ENCODE measurements at regions not wholly inside any gene's neighbourhood (a gene's known extent, or its start where the extent isn't known, plus 50 kb on each side); places are given as distances from the start of the nearest gene placed in this dataset.
"Not testable (repeated sequence)": the region's sequence is repeated elsewhere in the genome, so short reads cannot be mapped to it uniquely, and the experiment has no call there.

DNA sequence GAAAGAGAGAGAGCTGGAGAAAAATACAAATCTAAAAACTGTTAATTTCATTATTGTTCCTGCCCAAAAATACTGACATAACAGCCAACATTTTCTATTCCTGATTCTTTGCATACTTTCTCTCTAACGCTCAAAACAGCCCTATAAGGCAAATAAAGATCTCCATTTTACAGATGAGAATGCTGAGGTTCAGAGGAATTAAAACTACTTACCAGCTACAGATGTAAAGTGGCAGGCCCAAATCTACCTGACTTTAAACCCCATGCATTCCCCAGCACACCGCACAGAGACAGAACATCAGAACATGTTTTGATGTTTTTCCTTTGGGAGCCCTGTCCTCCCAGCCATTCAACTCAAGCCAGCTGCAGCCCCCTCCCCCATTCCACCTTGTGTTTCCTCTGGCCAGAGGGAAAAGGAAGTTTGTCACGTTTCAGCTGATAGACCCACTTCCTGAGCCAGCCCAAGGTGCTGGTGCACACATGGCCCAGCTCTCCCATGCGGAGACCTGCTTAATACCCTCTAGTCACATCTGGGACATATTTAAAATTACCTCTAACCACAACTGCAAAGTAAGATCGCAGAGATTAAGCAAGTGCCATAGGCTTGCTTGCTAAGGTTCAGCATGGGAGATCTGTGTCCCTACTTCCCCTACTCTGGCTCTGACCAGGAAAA is 133.1 kb upstream of the NFIA start:
- DNase-seq: no peak

- DNase-seq: no peak
Measured at GRCh38 chr1:60948486-60948885, 133.9 kb upstream of the NFIA start.

GRCh38 chr1:60947367-60947766 is 135.0 kb upstream of the NFIA start:
- DNase-seq: no peak

DNA sequence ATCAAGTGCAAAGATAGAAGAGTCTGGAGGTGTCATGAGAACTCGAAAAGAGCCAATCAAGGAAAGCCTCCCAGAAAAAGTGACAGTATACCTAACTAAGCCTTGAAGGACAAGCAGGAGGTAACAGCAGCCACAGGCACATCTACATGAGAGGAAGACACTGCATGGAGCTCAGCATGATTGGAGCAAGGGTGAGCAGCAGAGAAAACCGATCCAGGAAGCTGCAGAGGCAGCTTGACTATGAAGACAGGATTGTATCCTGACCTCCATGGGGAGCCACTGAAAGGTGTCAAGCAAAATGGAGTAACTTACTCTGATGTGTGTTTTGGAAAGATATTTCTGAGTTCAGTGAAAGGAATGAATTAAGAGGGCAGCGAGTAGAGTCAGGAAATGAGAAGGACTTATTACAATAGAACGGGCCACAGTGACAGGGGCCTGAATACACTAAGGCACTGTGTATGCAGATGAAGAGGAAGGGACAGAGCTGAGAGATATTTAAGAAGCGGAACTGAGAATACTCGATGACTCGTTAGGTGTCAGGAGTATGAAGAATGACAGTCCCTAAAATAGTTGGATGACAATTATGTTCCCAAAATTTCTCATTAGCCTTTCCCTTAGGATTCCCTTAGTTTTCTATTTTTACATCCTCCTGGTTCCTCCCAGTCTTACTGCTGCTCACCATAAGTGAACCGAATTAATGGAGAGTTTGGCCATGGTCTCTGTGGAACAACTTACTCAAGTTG is 139.3 kb upstream of the NFIA start:
- DNase-seq: no peak

GRCh38 chr1:60942291-60942690 is 140.1 kb upstream of the NFIA start:
- DNase-seq: no peak

DNA sequence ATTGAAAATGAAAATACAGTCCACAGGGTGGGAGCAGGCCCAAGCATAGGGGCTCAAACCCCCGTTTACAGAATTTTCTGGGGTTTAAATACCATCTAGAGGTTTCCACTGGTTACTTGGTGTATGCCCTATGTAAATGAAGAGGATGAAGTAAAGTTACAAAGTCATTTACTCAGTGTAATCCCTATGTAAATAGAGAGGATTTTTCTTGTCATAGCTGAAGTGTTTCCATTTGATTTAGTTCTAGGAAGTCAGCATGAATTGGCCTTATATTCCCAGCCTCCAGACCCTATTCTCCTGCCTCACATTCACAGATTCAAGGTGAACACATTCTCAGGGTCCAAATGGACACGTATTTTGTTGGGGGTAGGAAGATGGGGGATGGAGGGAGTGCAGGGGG is 141.7 kb upstream of the NFIA start:
- DNase-seq: not testable (repeated sequence)

- DNase-seq: no peak
Measured at GRCh38 chr1:60937720-60938119, 144.6 kb upstream of the NFIA start.

- no peak for DNase-seq
Measured at GRCh38 chr1:60936591-60937342, 145.6 kb upstream of the NFIA start.

DNA sequence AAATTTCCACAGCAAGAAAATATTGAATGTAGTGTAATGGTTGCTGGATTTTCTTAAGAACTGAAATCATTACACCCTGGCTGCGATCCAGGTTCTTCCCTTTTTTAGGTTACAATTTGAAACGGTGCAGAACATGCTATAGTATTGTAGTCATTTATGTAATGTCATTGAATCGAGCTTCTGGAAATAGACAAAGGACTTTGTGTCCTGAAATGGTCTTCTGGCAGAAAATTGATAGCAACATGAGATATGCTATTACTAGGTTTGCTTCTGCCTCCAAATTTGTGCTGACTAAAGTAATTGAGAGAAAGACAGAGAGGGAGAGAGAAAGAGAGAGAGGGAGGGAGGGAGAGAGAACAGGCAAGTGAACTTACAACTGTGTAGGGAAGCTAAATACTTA is 146.2 kb upstream of the NFIA start:
- DNase-seq: no peak

DNA sequence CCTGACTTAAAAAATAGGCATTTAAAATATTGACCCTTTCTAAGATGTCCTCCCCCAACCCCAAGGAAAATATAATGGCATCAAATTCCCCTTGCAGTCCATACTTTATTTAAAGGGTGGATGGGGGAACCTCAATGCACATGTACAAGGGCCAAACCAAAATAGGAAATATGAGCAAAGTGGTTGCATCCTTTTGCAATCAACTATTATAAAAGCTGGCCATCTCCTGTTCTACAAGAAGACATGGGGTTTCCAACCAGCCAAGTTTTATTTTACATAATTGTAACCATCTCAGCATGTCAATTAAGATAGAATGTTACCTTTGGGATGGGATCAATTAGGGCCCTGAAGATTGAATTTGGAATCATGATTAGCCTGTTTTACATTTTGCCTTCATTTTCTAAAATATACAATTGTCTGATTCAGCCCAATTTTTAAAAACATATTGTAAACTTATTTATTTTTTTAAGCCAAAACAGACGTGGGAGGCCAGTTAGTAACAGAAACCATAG is 146.7 kb upstream of the NFIA start:
- no peak for DNase-seq

DNA sequence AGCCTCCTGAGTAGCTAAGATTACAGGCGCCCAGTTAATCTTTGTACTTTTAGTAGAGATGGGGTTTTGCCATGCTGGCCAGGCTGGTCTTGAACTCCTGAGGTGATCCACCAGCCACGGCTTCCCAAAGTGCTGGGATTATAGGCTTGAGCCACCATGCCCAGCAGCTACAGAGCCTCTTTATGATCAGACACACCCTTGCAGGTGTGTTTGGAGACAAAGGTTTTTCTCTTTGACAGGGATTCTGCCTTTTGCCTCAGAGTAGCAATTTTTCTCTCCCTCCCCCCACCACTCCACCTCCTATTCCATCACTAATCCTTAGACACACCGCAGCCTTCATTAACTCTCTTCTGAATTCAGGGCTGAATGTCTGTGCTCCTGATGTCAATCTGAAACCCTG is 152.2 kb upstream of the NFIA start:
- DNase-seq: no peak

DNA sequence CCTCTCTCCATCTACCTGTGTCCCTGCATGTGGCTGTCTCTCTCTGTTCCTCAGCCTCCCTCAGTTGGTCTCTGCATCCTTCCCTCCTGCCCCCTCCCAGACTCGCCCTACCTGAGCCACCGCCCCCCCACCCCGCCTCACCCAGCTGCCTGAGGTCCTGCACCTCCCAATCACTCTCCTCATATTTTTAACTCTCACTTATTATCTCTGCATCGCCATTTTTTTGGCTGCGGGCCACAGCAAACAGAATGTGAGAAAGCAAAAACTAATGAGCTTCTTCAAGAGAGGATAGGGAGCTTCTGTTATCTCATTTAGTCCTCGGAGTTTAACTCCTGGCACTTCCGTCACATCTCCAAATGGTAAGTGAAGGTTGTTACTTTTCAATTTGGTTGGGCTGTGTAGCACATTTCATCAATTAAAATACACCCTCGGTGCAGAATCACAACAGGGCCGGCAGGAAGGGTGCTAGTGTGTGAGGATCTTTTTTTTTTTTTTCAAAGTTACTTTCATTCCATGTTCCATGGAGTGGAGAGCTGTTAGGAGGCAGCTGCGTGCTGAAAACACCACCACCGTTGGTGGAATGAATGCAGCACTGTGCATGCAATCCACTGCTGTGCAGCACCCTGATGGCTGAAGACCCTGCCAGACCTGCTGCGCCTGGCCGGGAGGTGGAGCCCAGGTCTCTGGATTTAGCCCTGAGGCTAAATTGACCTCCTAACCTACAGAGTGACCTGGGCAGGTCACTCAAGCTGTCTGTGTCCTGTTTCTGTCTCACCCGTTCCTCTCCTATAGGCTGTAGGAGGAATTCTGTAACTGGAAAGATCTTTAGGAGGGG is 157.2 kb upstream of the NFIA start:
- peak; percentile 14 for DNase-seq

DNA sequence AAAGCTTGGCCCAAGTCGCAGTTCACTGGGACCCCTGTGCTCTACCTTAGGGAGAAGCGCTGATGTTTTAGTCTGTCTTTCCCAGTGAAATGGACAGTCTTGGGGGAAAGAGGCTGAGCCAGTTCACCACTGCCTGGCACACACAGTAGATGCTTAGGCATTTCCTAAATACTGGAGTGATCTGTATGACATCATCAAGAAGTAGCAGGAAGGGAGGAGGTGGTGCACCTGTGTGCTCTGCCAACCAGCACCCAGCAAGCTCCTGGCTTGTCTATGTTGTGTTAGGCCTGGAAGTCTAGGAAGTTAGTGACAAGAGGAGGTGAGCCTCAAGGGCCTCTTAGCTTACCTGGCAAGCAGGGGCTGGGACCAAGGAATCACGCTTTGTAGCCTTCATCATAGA is 158.2 kb upstream of the NFIA start:
- no peak for DNase-seq

- DNase-seq: no peak
Measured at GRCh38 chr1:60923389-60924087, 158.8 kb upstream of the NFIA start.

DNA sequence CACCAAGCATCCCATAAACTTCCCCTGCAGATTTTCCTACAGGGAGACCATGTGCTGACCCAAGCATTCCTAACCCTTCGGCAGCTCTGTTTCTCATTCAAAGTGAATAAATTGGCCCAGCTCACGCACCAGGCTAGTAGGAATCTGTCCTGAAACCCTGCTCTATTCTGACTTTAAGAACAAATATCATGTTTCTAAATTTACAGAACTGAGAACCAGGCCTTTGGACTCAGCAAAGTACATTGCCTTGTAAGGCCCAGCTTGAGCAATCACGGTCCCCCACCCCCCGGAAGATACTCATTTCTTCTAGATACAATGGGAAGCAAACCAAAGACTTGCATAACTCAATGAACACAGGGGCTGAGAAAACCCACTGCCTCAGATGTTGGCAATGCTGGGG is 160.1 kb upstream of the NFIA start:
- DNase-seq: no peak

GRCh38 chr1:60921175-60921574 is 161.2 kb upstream of the NFIA start:
- no peak for DNase-seq

DNA sequence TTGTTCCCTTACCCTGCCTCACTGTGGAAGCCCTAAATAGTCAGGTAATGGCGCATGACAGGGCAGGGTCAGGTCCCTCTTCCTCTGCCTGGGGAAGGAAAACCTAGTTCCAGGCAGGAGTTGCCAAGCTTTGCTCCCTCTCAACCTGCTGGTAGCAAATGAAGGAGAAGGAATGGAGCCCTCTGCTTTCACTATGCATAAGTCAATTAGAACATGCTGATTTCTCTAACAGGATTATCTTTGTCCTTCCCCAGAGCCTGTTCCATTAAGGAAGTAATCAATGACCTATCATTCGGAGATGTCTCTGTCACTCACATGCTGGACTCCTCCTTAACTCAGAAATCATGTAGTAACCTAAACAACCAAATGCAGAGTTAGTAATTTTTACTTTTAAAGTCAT is 161.8 kb upstream of the NFIA start:
- DNase-seq: no peak

DNA sequence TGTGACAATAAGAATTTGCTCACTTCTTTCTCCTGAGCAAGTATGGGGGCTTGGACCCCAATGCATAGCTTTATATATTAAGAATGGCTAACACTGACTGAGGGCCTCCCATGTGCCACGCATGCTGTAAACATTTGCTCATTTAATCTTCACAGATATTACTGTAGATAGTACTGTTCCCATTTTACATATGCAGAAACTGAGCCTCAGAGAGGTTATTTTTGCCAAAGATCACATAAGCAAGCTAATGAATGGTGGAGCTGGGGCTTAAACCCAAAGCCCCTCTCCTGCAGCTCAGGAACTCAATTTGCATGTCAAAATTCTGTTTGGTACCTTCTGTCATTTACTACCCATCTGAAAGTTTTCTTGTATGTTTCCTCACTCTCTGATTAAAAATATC is 163.5 kb upstream of the NFIA start:
- DNase-seq: no peak

GRCh38 chr1:60916906-60917305 is 165.5 kb upstream of the NFIA start:
- no peak for DNase-seq

DNA sequence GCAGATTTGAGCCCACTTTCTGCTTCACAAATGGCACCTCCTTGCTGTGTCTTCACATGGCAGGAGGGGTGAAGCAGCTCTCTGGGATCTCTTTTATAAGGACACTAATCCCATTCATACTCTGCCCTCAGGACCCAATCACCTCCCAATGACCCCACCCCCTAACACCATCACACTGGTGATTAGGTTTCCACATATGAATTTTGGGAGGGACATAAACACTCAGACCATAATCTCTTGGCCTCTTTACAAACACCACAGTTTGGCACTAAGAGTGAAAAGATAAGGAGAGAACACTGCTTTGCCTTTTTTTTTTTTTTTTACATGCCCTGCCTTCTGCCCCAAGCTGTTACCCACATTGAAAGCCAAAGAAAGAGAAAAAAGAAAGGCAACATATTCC is 166.2 kb upstream of the NFIA start:
- DNase-seq: no peak

GRCh38 chr1:60915441-60915840 is 166.9 kb upstream of the NFIA start:
- DNase-seq: no peak

DNA sequence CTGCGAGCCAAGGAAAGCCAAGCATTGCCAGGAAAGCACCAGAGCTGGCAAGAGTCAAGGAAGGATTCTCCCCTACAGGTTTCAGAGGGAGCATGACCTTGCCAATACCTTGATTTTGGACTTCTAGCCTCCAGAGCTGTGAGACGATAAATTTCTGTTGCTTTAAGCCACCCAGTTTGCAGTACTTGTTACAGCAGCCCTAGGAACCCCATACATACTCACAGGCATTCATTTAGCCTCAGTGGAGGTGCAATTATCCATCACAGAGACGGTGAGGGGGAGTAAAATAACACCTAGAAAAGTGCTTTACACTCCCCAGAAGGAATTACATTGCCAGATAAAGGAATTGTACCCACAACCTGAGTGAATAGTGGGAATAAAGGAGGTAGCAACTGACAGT is 167.4 kb upstream of the NFIA start:
- no peak for DNase-seq
